Activated T-cell treated with anti-CD3 and anti-CD28 coated beads for 48 hours (primary cell): ENCODE measurements at regions not wholly inside any gene's neighbourhood (a gene's known extent, or its start where the extent isn't known, plus 50 kb on each side); places are given as distances from the start of the nearest gene placed in this dataset.

Experiments
- DNase-seq: peaks from one replicate; pipeline ENCODE4 v3.0.0-alpha.2; 2020; ENCODE audit warnings: low read depth

GRCh38 chr16:8374586-8375231 is 215.6 kb downstream of the TMEM114 start:
- no peak for DNase-seq

DNA sequence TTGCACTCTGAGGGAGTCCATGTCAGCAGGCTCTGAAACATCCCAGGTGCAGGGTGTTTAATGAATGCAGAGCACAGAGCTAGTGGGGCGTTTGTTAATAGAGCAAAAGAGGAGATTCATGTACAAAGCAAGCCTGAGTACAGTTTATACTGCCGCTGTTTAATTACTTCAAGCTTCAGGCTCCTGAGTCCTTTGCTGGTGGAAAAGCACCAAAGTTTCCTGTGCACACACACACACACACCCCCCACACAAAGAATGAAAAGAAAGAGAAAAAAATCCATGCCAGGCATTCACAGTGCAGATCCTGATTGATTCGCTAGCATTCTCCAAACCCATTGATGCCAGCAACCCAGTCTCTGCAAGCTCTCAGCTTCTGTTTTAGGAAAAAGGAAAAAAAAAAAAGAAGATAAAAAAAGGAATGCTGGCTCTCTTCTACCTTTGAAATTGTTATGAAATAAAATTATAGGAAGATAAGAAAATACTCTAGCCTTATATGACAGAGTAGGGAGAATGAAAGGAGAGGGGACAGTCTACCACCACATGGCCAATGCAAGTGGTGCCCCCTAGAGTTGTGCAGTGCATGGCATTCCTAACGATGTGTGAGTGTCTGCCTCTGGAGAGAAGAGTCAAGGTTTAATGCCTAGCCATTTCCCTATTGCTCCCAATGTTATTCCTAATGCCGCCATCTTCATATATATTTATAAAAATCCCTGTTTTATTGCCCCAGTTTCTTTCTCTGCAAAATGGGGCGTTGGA is 216.5 kb downstream of the TMEM114 start:
- DNase-seq, result no peak

DNA sequence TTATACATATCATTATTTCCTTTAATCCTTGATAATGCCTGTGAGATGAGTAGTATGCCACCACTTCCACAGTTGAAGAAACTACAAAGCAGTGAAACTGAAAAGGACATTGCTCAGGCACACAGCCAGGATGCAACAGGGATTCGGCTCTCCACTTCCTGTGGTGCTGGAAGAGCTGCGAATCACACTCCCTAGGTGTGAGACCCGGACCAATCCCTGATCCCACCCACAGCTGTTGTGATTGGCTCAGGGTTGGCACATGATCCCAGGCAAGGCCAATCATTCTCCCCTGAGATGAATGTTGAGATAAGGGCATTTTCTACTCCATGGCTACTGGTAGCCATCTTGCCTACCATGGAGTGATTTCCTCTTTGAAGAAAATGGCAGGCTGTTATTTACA is 218.2 kb downstream of the TMEM114 start:
- DNase-seq, result no peak

- no peak for DNase-seq
Observed at GRCh38 chr16:8370374-8371270, 219.7 kb downstream of the TMEM114 start.

DNA sequence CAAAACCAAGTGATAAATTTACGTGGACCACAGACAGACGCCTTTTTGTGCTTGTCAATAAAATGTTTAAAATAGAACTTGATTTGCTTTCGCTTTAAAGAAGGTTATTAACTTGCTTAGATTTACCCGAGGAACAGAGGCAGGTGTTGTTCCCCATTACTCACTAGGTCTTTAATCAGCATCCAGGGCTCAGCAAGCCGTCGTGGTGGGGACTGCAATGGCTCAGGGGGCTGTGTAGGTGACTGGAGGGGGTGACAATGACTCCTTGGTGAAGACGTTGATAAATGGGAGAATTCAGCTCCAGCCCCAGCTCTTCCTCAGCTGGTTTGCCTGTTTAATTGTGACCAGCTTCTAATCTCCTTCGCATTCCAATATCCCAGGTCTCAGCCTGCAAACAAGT is 231.4 kb downstream of the TMEM114 start:
- DNase-seq, result no peak

DNA sequence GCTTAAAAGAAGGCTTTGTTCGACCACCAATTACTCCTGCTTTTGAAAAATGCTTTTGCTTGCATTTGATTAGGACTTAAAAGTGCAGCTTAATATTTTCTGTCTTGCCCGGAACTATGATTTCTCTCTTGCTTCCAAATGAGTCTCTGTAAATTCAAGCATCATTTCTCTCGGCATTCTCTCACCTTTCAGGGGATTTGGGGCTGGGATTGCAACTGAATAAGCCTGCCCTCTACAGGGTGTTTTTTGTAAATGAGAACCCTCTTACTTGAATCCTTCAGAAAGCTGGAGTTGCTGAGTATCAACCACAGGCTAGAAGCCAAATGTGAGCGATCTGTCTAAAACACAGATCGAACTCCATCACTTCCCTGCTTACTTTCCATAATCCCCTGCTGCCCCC is 234.6 kb downstream of the TMEM114 start:
- no peak for DNase-seq

- no peak for DNase-seq
Observed at GRCh38 chr16:8346294-8346693, 244.0 kb downstream of the TMEM114 start.

GRCh38 chr16:8342276-8342675 is 248.0 kb downstream of the TMEM114 start:
- DNase-seq, result no peak

DNA sequence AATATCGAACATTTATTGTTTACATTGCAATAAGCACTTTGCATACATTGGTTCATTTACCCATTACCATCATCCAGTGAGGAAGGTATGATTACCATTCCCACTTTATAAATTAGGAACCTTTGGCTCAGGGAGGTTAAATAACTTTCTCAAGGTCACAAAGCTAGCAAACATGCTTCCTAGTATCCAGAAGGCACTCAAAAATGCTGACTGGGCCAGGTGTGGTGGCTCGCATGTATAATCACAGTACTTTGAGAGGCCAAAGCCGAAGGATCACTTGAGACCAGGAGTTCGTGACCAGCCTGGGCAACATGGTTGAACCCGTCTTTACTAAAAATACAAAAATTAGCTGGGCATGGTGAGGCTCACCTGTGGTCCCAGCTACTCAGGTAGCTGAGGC is 259.6 kb downstream of the TMEM114 start:
- DNase-seq, result no peak

- DNase-seq, result no peak
Observed at GRCh38 chr16:8326232-8326631, 264.1 kb downstream of the TMEM114 start.

DNA sequence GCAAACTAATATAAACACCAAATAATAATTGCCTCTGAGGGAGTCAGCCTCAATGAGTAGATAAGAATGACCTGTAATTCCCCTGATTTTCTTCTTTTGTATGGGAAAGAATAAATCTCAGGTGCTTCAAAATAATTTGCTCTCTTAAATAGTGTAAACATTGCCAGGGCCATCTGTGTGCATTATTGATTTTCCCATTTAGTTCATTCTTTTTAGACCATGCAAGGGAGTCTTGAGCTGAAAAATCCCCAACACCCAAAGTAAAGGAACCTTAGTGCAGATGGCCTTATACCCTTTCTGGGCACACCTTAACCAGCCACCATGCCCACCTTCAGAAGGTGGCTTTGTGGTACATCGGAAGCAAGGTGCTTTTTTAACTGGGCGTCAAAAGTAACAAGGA is 267.2 kb downstream of the TMEM114 start:
- DNase-seq, result no peak

DNA sequence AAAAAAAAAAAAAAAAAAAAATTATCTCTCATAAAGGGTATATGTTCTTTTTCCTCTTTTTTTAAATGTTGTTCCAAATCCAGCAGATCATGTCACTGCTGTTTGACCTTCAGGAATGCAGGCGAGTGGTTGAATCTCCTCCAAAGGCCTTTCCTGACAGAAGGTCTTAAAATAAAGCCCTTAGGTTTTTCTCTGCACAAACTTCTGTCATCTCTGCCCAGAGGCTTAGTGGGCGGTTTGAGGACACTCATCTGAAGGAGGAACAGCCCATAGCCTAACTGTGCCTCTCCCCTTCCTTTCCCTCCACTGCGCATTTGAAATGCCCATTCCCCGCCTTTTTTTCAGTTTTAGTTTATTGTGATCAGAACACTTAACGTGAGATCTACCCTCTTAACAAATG is 270.2 kb downstream of the TMEM114 start:
- no peak for DNase-seq

DNA sequence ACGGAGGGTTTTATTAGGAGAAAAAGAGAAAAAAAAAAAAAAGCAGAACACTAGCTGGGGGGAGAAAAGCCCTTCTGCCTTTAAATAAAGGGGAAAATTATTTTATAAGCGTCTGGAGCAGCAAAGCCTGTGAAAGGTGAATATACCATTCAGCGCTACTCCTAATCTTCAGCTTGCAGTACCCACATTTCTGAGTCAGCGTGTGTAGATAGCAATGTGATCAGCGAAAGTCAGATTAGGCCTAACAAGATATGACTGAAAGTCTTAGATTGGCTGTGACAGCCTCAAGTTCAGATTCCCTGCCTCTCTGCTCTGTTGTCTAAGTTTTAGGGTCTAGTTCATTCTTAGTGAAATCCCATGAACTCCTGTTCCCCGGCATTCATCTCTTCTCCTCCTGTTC is 279.5 kb downstream of the TMEM114 start:
- no peak for DNase-seq

- no peak for DNase-seq
Observed at GRCh38 chr16:8310323-8310722, 280.0 kb downstream of the TMEM114 start.

DNA sequence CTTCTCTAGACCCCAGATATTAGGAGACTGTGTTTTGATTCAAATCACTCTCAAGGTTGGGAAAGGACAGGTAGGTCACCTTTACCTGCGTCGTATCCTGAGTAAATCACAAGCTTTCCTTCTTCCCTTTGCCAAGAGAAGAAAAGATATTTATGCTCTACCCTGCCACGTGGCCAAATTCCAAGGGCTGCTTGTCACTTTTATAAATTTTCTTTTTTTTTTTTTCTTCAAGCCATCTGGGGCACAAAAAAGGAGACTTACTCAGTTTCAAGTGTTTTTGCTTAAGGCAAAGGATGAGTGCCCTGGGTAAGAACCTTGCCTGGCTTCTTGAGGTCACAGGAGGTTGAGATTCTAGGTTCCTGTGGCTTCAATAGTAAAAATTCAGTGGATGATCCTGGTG is 285.1 kb downstream of the TMEM114 start:
- DNase-seq, result no peak

- DNase-seq, result no peak
Observed at GRCh38 chr16:8299635-8300034, 290.7 kb downstream of the TMEM114 start.

- DNase-seq, result no peak
Observed at GRCh38 chr16:8295513-8296237, 294.6 kb downstream of the TMEM114 start.

GRCh38 chr16:8293413-8293812 is 296.9 kb downstream of the TMEM114 start:
- DNase-seq, result no peak

GRCh38 chr16:8292271-8292670 is 298.0 kb downstream of the TMEM114 start:
- DNase-seq, result no peak

- DNase-seq, result no peak
Observed at GRCh38 chr16:8286348-8286747, 304.0 kb downstream of the TMEM114 start.

GRCh38 chr16:8283195-8283594 is 307.1 kb downstream of the TMEM114 start:
- DNase-seq, result no peak

GRCh38 chr16:8278031-8278580 is 312.2 kb downstream of the TMEM114 start:
- no peak for DNase-seq
